Type B pancreatic cell (in vitro differentiated cells): ENCODE measurements at regions not wholly inside any gene's neighbourhood (a gene's known extent, or its start where the extent isn't known, plus 50 kb on each side); places are given as distances from the start of the nearest gene placed in this dataset.

Experiments
- DNase-seq: peaks from one replicate; pipeline ENCODE4 v3.0.0; 2021; ENCODE audit warnings: mixed read lengths; ENCODE audit not compliant: unreplicated experiment; ENCODE audit errors: extremely low spot score
- H3K27ac Mint-ChIP-seq: 2 replicates; pipeline ENCODE4 v1.8.0; 2021; ENCODE audit warnings: mild to moderate bottlenecking, mixed read lengths
- H3K27me3 Mint-ChIP-seq: 2 replicates; pipeline ENCODE4 v1.8.0; 2021; ENCODE audit warnings: mixed read lengths
- H3K36me3 Mint-ChIP-seq: 2 replicates; pipeline ENCODE4 v1.8.0; 2021; ENCODE audit warnings: mixed read lengths
- H3K4me1 Mint-ChIP-seq: one replicate; pipeline ENCODE4 v1.8.0; 2021; ENCODE audit warnings: mixed read lengths; ENCODE audit not compliant: unreplicated experiment
- H3K4me3 Mint-ChIP-seq: 2 replicates; pipeline ENCODE4 v1.8.0; 2021; ENCODE audit warnings: mild to moderate bottlenecking, mixed read lengths
- H3K9me3 Mint-ChIP-seq: 2 replicates; pipeline ENCODE4 v1.8.0; 2021; ENCODE audit warnings: mixed read lengths
- TF ChIP-seq, protein P1 (sequence below): fragments of 200-600 bp; sonication (generic); conservative IDR thresholded peaks from 2 replicates; pipeline ENCODE4 v1.5.0; 2021; ENCODE audit warnings: antibody characterized with exemption, mild to moderate bottlenecking

- Mint-ChIP-seq H3K36me3 (no peaks in the 10 kb centered on the region), H3K4me1 (no peaks in the 10 kb centered on the region), H3K27me3 (no peaks in the 10 kb centered on the region), H3K9me3 (peaks cover 4% of the 10 kb centered on the region), H3K27ac (no peak overlapping the region), H3K4me3 (no peak overlapping the region)
- TF ChIP-seq, protein P1, sequence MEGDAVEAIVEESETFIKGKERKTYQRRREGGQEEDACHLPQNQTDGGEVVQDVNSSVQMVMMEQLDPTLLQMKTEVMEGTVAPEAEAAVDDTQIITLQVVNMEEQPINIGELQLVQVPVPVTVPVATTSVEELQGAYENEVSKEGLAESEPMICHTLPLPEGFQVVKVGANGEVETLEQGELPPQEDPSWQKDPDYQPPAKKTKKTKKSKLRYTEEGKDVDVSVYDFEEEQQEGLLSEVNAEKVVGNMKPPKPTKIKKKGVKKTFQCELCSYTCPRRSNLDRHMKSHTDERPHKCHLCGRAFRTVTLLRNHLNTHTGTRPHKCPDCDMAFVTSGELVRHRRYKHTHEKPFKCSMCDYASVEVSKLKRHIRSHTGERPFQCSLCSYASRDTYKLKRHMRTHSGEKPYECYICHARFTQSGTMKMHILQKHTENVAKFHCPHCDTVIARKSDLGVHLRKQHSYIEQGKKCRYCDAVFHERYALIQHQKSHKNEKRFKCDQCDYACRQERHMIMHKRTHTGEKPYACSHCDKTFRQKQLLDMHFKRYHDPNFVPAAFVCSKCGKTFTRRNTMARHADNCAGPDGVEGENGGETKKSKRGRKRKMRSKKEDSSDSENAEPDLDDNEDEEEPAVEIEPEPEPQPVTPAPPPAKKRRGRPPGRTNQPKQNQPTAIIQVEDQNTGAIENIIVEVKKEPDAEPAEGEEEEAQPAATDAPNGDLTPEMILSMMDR: no peak
- no peak for DNase-seq
These were observed 142.2 kb upstream of the SPRY2 start for GRCh38 chr13:80483157-80483556.

DNA sequence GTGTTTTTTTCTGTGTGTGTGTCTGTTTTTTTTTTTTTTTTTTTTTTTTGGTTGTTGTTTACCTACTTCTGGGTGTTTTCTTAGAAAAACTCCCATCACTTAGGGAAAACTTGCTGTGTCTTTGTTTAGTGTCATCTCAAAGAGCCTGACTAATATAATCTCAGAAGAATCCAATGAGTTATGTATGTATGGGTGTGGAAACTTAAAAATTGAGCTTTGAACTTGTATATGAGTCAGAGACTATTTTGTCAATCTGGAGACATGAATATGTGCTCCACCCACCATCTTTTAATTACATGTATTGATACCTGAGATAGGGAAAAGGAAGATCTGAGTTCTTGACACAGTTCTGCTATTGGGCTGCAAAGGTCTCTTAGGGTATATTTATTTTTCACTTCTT, 140.7 kb upstream of the SPRY2 start:
- peaks cover 4% of the 10 kb centered on the region for H3K9me3 Mint-ChIP-seq
- TF ChIP-seq, protein P1: no peak
- H3K27ac Mint-ChIP-seq: no peak overlapping the region
- H3K4me3 Mint-ChIP-seq: no peak overlapping the region
- no peaks in the 10 kb centered on the region for H3K36me3 Mint-ChIP-seq
- DNase-seq: no peak
- H3K27me3 Mint-ChIP-seq: no peaks in the 10 kb centered on the region
- no peaks in the 10 kb centered on the region for H3K4me1 Mint-ChIP-seq

DNA sequence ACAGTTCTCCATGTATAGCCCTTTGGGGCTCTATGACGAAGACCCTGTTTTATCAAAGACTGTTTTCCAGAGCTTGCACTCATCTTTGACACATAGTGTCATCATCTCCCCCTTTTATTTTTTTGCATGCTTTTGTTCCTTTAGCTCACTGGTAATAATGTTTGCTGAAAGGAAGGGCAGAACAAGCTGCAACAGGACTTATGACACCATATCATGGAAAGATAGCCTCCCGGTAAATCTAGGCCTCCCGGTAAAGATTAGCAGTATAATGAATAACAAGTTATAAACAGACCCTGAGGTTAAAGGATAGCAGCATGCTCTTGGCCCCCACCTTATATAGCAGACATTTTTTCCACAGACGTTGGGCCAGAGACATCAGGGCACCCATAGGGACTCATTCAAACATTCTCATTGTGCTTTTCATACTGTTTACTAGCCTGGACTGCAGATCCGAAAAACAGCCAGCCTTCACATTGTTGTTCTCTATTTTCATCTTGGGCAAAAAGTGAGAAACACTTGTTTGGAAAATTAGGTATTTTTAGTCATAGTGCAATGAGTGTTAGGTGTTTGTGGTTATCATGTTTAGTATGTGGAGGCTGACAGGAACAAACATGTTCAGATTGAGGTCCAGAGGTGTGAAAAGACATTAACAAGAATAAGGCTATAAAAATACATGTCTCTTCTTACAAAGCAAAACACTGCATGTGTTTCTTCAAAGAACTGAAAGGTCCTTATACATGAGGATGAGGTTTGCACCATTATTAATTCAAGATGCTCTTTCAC, 136.9 kb upstream of the SPRY2 start:
- Mint-ChIP-seq H3K4me1 (peaks cover 4% of the 10 kb centered on the region), H3K4me3 (no peak overlapping the region), H3K36me3 (no peaks in the 10 kb centered on the region), H3K9me3 (peaks cover 4% of the 10 kb centered on the region), H3K27ac (no peak overlapping the region), H3K27me3 (no peaks in the 10 kb centered on the region)
- no peak for DNase-seq
- TF ChIP-seq, protein P1: no peak

- TF ChIP-seq, protein P1: no peak
- peaks cover 4% of the 10 kb centered on the region for H3K4me1 Mint-ChIP-seq
- H3K27ac Mint-ChIP-seq: no peak overlapping the region
- DNase-seq: no peak
- H3K36me3 Mint-ChIP-seq: no peaks in the 10 kb centered on the region
- peaks cover 4% of the 10 kb centered on the region for H3K9me3 Mint-ChIP-seq
- no peaks in the 10 kb centered on the region for H3K27me3 Mint-ChIP-seq
- H3K4me3 Mint-ChIP-seq: no peak overlapping the region
These were observed 136.0 kb upstream of the SPRY2 start for GRCh38 chr13:80476953-80477352.

DNA sequence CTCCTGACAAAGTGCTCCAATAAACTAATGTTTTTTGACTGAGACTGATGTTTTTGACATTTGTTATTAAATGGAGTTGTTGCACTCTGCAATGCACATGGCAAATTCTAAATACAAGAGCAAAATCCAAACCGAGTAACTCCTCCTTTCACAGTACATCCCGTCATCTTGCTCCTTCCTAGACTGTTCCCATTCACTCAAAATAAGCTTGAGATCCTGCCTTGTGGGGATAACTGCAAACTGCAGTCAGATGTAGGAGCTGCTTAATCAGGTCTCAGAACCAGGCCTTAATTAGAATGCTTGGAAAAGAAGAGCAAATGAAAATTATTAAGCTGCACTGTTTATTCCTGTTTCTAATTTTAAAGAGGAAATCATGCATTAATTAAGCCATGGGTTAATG, 134.8 kb upstream of the SPRY2 start:
- Mint-ChIP-seq H3K4me1 (peaks cover 4% of the 10 kb centered on the region), H3K9me3 (peaks cover 4% of the 10 kb centered on the region), H3K27me3 (no peaks in the 10 kb centered on the region), H3K27ac (no peak overlapping the region), H3K36me3 (no peaks in the 10 kb centered on the region), H3K4me3 (no peak overlapping the region)
- DNase-seq: no peak
- TF ChIP-seq, protein P1: no peak
